ENCODE measurements at regions not wholly inside any gene's neighbourhood (a gene's known extent, or its start where the extent isn't known, plus 50 kb on each side); places are given as distances from the start of the nearest gene placed in this dataset.

GRCh38 chr13:61891401-61891800 is 475.8 kb upstream of the PCDH20 start:
- H3K27me3 ChIP-seq (ENCODE audit: control insufficient read depth in 4 of 4, insufficient read depth in 4 of 4, low read length in 3 of 4), result no peaks in the 10 kb centered on the region
- H3K9me3 ChIP-seq (ENCODE audit: control insufficient read depth in 4 of 4, low read length in 3 of 4), result no peaks in the 10 kb centered on the region
- H3K36me3 ChIP-seq (ENCODE audit: control insufficient read depth in 4 of 4, insufficient read depth in 3 of 4, low read depth in 1 of 4, low read length in 3 of 4), result no peaks in the 10 kb centered on the region
- TF ChIP-seq, protein P1, sequence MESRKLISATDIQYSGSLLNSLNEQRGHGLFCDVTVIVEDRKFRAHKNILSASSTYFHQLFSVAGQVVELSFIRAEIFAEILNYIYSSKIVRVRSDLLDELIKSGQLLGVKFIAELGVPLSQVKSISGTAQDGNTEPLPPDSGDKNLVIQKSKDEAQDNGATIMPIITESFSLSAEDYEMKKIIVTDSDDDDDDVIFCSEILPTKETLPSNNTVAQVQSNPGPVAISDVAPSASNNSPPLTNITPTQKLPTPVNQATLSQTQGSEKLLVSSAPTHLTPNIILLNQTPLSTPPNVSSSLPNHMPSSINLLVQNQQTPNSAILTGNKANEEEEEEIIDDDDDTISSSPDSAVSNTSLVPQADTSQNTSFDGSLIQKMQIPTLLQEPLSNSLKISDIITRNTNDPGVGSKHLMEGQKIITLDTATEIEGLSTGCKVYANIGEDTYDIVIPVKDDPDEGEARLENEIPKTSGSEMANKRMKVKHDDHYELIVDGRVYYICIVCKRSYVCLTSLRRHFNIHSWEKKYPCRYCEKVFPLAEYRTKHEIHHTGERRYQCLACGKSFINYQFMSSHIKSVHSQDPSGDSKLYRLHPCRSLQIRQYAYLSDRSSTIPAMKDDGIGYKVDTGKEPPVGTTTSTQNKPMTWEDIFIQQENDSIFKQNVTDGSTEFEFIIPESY (IDR thresholded peaks at IDR 0.05), result no peak
- TF ChIP-seq GABPA (IDR thresholded peaks at IDR 0.05 in 1 of 2, conservative IDR thresholded peaks at IDR 0.05 in 1 of 2) (no peak), RXRA (IDR thresholded peaks at IDR 0.05) (no peak), NR2F2 (IDR thresholded peaks at IDR 0.05) (no peak), RAD21 (IDR thresholded peaks at IDR 0.05) (no peak), JUND (IDR thresholded peaks at IDR 0.05) (no peak), EGR1 (IDR thresholded peaks at IDR 0.05; ENCODE audit: low read depth in 2 of 2) (no peak), HNF4A (conservative IDR thresholded peaks at IDR 0.05) (no peak), MAX (IDR thresholded peaks at IDR 0.05) (no peak), ATF3 (IDR thresholded peaks at IDR 0.05) (no peak), TAF1 (conservative IDR thresholded peaks at IDR 0.05) (no peak)
- TF ChIP-seq, protein P2, sequence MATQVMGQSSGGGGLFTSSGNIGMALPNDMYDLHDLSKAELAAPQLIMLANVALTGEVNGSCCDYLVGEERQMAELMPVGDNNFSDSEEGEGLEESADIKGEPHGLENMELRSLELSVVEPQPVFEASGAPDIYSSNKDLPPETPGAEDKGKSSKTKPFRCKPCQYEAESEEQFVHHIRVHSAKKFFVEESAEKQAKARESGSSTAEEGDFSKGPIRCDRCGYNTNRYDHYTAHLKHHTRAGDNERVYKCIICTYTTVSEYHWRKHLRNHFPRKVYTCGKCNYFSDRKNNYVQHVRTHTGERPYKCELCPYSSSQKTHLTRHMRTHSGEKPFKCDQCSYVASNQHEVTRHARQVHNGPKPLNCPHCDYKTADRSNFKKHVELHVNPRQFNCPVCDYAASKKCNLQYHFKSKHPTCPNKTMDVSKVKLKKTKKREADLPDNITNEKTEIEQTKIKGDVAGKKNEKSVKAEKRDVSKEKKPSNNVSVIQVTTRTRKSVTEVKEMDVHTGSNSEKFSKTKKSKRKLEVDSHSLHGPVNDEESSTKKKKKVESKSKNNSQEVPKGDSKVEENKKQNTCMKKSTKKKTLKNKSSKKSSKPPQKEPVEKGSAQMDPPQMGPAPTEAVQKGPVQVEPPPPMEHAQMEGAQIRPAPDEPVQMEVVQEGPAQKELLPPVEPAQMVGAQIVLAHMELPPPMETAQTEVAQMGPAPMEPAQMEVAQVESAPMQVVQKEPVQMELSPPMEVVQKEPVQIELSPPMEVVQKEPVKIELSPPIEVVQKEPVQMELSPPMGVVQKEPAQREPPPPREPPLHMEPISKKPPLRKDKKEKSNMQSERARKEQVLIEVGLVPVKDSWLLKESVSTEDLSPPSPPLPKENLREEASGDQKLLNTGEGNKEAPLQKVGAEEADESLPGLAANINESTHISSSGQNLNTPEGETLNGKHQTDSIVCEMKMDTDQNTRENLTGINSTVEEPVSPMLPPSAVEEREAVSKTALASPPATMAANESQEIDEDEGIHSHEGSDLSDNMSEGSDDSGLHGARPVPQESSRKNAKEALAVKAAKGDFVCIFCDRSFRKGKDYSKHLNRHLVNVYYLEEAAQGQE (IDR thresholded peaks at IDR 0.05), result no peak
- no peak overlapping the region for H3K27ac ChIP-seq (ENCODE audit: low read depth in 1 of 2, low read length in 2 of 2)
- DNase-seq (ENCODE audit: low spot score), result no peak
- H3K4me3 ChIP-seq (ENCODE audit: low read depth in 1 of 3, low read length in 3 of 3), result no peak overlapping the region
- no peaks in the 10 kb centered on the region for H3K4me1 ChIP-seq (ENCODE audit: control insufficient read depth in 4 of 4, insufficient read depth in 4 of 4, low read length in 3 of 4)
- H3K9ac ChIP-seq (ENCODE audit: low read depth in 1 of 2, low read length in 2 of 2), result no peak overlapping the region

- TF ChIP-seq TAF1 (conservative IDR thresholded peaks at IDR 0.05) (no peak), NR2F2 (IDR thresholded peaks at IDR 0.05) (no peak), RAD21 (IDR thresholded peaks at IDR 0.05) (no peak), FOXA2 (IDR thresholded peaks at IDR 0.05) (no peak), HNF4A (conservative IDR thresholded peaks at IDR 0.05) (no peak), EGR1 (IDR thresholded peaks at IDR 0.05; ENCODE audit: low read depth in 2 of 2) (no peak), SP1 (IDR thresholded peaks at IDR 0.05) (no peak)
- TF ChIP-seq, protein P3, sequence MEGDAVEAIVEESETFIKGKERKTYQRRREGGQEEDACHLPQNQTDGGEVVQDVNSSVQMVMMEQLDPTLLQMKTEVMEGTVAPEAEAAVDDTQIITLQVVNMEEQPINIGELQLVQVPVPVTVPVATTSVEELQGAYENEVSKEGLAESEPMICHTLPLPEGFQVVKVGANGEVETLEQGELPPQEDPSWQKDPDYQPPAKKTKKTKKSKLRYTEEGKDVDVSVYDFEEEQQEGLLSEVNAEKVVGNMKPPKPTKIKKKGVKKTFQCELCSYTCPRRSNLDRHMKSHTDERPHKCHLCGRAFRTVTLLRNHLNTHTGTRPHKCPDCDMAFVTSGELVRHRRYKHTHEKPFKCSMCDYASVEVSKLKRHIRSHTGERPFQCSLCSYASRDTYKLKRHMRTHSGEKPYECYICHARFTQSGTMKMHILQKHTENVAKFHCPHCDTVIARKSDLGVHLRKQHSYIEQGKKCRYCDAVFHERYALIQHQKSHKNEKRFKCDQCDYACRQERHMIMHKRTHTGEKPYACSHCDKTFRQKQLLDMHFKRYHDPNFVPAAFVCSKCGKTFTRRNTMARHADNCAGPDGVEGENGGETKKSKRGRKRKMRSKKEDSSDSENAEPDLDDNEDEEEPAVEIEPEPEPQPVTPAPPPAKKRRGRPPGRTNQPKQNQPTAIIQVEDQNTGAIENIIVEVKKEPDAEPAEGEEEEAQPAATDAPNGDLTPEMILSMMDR (IDR thresholded peaks at IDR 0.05; ENCODE audit: low read depth, low read length, missing input control), result no peak
- TF ChIP-seq, protein P2 (IDR thresholded peaks at IDR 0.05), result no peak
- 73% methylated on average over 4 of the region's 4 CpGs for WGBS
- Histone ChIP-seq H3K9me3 (ENCODE audit: control insufficient read depth in 4 of 4, low read length in 3 of 4) (no peaks in the 10 kb centered on the region), H3K27me3 (ENCODE audit: control insufficient read depth in 4 of 4, insufficient read depth in 4 of 4, low read length in 3 of 4) (no peaks in the 10 kb centered on the region), H3K4me3 (ENCODE audit: low read depth in 1 of 3, low read length in 3 of 3) (no peak overlapping the region), H3K27ac (ENCODE audit: low read depth in 1 of 2, low read length in 2 of 2) (no peak overlapping the region), H3K4me1 (ENCODE audit: control insufficient read depth in 4 of 4, insufficient read depth in 4 of 4, low read length in 3 of 4) (no peaks in the 10 kb centered on the region), H3K36me3 (ENCODE audit: control insufficient read depth in 4 of 4, insufficient read depth in 3 of 4, low read depth in 1 of 4, low read length in 3 of 4) (no peaks in the 10 kb centered on the region), H3K9ac (ENCODE audit: low read depth in 1 of 2, low read length in 2 of 2) (no peak overlapping the region)
- no peak for DNase-seq (ENCODE audit: low spot score)
These were observed 469.2 kb upstream of the PCDH20 start for GRCh38 chr13:61884830-61885229.

Data from liver (tissue), 8 donors.